ENCODE measurements at regions not wholly inside any gene's neighbourhood (a gene's known extent, or its start where the extent isn't known, plus 50 kb on each side); places are given as distances from the start of the nearest gene placed in this dataset.

DNA sequence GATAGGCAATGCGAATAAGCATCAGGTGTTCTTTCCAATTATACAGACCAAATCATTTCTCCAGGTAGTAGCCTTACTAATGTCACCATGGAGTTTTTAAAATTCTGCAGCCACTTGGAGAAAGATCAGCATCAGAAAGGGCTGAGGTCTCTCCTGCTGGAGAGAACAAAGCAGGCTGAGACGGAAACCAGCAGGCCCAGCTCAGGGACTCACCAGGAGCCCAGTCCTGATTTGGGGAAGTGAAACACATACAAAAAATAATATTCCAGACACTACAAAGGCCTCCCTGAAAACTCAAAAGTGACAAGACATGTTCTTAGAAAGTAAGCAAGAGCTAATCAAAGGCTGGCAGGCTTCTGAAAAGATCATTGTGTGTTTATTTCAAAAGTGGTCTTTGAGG, 207.1 kb upstream of the GHITM start:
- DNase-seq, result no peak
- peaks cover 5% of the 10 kb centered on the region for H3K36me3 Mint-ChIP-seq (ENCODE audit: unreplicated experiment)
- peaks cover 8% of the 10 kb centered on the region for H3K9me3 Mint-ChIP-seq (ENCODE audit: unreplicated experiment)
- no peak overlapping the region for H3K4me3 Mint-ChIP-seq (ENCODE audit: unreplicated experiment)
- peaks cover 32% of the 10 kb centered on the region for H3K4me1 Mint-ChIP-seq (ENCODE audit: low read depth, unreplicated experiment)
- H3K27me3 Mint-ChIP-seq (ENCODE audit: unreplicated experiment), result peaks cover 11% of the 10 kb centered on the region
- TF ChIP-seq, protein P1, sequence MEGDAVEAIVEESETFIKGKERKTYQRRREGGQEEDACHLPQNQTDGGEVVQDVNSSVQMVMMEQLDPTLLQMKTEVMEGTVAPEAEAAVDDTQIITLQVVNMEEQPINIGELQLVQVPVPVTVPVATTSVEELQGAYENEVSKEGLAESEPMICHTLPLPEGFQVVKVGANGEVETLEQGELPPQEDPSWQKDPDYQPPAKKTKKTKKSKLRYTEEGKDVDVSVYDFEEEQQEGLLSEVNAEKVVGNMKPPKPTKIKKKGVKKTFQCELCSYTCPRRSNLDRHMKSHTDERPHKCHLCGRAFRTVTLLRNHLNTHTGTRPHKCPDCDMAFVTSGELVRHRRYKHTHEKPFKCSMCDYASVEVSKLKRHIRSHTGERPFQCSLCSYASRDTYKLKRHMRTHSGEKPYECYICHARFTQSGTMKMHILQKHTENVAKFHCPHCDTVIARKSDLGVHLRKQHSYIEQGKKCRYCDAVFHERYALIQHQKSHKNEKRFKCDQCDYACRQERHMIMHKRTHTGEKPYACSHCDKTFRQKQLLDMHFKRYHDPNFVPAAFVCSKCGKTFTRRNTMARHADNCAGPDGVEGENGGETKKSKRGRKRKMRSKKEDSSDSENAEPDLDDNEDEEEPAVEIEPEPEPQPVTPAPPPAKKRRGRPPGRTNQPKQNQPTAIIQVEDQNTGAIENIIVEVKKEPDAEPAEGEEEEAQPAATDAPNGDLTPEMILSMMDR (IDR thresholded peaks at IDR 0.05; ENCODE audit: partially characterized antibody, unreplicated experiment), result no peak
- no peak overlapping the region for H3K27ac Mint-ChIP-seq (ENCODE audit: unreplicated experiment)

DNA sequence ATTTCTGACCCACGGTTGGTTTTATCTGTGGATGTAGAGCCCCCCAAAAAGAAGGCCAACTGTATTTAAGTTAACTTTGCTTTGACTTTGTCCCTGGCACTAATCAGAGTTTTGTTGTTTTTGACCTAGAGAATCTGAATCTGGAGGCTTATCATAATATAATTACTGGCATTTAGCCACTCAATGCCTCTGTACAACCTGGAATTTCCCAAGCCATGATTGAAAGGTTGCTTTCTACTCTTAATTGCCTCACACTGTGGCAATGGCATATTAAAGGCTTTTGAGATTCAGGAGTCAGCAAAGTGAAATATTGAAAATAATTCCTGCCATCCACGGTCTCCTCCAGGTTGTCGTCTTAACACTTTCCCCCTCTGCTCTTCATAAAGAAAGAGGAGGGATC, 205.2 kb upstream of the GHITM start:
- no peaks in the 10 kb centered on the region for H3K36me3 Mint-ChIP-seq (ENCODE audit: unreplicated experiment)
- H3K27me3 Mint-ChIP-seq (ENCODE audit: unreplicated experiment), result peaks cover 6% of the 10 kb centered on the region
- peaks cover 14% of the 10 kb centered on the region for H3K4me1 Mint-ChIP-seq (ENCODE audit: low read depth, unreplicated experiment)
- no peak for DNase-seq
- H3K4me3 Mint-ChIP-seq (ENCODE audit: unreplicated experiment), result no peak overlapping the region
- no peak overlapping the region for H3K27ac Mint-ChIP-seq (ENCODE audit: unreplicated experiment)
- peaks cover 3% of the 10 kb centered on the region for H3K9me3 Mint-ChIP-seq (ENCODE audit: unreplicated experiment)
- TF ChIP-seq, protein P1 (IDR thresholded peaks at IDR 0.05; ENCODE audit: partially characterized antibody, unreplicated experiment), result no peak

DNA sequence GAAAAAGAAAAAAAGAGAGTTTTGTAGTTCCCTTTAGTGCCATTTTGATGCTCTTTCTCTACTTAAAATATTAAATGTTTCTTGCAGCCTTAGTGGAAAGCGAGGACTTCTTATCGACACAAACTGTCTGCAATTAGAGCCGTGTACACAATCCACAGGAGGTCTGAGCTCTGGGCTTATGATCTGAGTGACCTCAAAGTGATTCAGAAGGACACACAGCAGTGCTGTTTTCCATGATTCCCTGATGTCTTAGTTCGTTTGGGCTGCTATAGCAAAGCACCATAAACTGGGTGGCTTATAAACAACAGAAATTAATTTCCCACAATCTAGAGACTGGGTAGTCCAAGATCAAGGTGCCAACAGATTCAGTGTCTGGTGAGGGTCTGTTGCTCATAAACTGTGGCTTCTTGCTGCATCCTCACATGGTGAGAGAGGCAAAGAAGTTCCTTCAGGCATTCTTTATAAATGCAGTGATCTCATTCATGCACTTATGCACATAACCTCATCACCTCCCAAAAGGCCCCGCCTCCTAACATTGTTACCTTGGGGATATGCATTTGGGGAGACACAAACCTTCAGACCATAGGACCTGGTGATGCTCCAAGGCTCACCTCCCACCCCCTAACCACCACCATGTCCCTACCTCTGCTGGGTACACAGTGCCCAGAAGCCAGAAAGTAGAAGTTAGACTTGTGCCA, 204.5 kb upstream of the GHITM start:
- Mint-ChIP-seq H3K4me1 (ENCODE audit: low read depth, unreplicated experiment) (peaks cover 7% of the 10 kb centered on the region), H3K27me3 (ENCODE audit: unreplicated experiment) (peaks cover 5% of the 10 kb centered on the region), H3K27ac (ENCODE audit: unreplicated experiment) (no peak overlapping the region), H3K4me3 (ENCODE audit: unreplicated experiment) (no peak overlapping the region), H3K36me3 (ENCODE audit: unreplicated experiment) (no peaks in the 10 kb centered on the region), H3K9me3 (ENCODE audit: unreplicated experiment) (peaks cover 3% of the 10 kb centered on the region)
- DNase-seq, result no peak
- TF ChIP-seq, protein P1 (IDR thresholded peaks at IDR 0.05; ENCODE audit: partially characterized antibody, unreplicated experiment), result no peak

DNA sequence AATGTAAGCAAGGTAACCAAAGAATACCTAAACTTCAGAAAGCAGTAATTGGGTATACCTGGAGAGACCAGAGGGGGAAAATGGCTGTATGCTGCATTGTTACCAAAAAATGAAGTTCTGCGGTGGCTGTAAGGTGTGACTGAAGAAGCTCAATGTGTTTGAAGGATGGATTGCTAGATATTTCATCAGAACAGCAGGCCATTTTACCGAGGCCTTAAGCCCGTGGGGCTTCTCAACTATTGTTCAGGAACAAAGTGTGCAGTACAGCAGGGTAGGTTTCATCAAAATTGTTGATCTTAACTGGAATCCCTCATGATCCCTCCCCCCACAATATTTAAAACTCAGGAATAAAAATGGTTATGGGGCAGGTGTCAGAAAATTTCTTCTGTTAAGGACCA, 204.0 kb upstream of the GHITM start:
- no peak for DNase-seq
- H3K4me1 Mint-ChIP-seq (ENCODE audit: low read depth, unreplicated experiment), result peaks cover 3% of the 10 kb centered on the region
- H3K36me3 Mint-ChIP-seq (ENCODE audit: unreplicated experiment), result no peaks in the 10 kb centered on the region
- TF ChIP-seq, protein P1 (IDR thresholded peaks at IDR 0.05; ENCODE audit: partially characterized antibody, unreplicated experiment), result no peak
- peaks cover 4% of the 10 kb centered on the region for H3K27me3 Mint-ChIP-seq (ENCODE audit: unreplicated experiment)
- no peak overlapping the region for H3K27ac Mint-ChIP-seq (ENCODE audit: unreplicated experiment)
- H3K9me3 Mint-ChIP-seq (ENCODE audit: unreplicated experiment), result peaks cover 3% of the 10 kb centered on the region
- no peak overlapping the region for H3K4me3 Mint-ChIP-seq (ENCODE audit: unreplicated experiment)

DNA sequence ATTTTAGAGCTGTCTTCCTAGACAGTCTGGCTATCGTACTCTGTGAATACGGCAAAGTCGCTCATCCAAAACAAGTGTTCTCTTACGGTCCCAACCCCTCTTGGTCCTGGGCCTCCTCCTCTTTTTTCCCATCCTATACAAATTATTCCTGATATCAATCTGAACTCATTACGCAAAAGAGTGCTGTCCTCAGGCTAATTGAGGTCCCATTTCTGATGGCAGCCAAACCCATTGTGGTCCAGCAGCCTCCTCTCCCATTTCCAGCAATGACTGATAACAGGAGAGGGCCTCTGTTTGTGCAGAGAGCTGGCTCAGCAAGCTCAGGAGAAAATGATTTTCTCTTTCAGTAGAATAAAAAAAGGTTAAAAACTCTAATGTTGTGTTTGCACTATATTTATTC, 203.4 kb upstream of the GHITM start:
- peaks cover 3% of the 10 kb centered on the region for H3K4me1 Mint-ChIP-seq (ENCODE audit: low read depth, unreplicated experiment)
- TF ChIP-seq, protein P1 (IDR thresholded peaks at IDR 0.05; ENCODE audit: partially characterized antibody, unreplicated experiment), result no peak
- peaks cover 3% of the 10 kb centered on the region for H3K9me3 Mint-ChIP-seq (ENCODE audit: unreplicated experiment)

More for the DNA sequence above, 203.4 kb upstream of the GHITM start:
- H3K27ac Mint-ChIP-seq (ENCODE audit: unreplicated experiment), result no peak overlapping the region
- H3K36me3 Mint-ChIP-seq (ENCODE audit: unreplicated experiment), result no peaks in the 10 kb centered on the region
- H3K27me3 Mint-ChIP-seq (ENCODE audit: unreplicated experiment), result peaks cover 4% of the 10 kb centered on the region
- no peak for DNase-seq
- H3K4me3 Mint-ChIP-seq (ENCODE audit: unreplicated experiment), result no peak overlapping the region

All from glutamatergic neuron (in vitro differentiated cells).